Fibroblast of skin of left quadriceps (primary cell): ENCODE measurements at regions not wholly inside any gene's neighbourhood (a gene's known extent, or its start where the extent isn't known, plus 50 kb on each side); places are given as distances from the start of the nearest gene placed in this dataset.

Experiments
- DNase-seq, 2 experiments: peaks; one replicate each; pipeline ENCODE4 v3.0.0-alpha.2; 2013; ENCODE audit warnings: low read depth in 2 of 2

DNA sequence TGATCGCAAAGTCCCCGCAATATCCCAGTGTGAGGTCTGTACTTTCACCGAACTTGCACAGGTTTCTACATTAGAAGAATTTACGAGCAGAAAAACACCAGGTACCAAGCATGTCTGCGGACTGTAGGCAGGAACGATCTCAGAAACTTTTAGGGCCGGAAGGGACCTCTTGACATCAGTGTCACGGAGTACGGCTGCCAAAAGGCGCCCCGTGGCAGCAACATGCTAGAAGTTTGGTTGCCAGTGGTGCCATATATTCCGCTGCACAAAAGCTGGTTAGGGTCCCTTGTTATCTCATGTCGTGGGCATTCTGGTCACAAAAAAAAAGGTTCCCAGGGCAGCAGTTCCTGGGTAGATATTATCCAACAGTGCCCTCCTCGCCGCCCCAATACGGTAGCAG lies 61.0 kb upstream of the DCAF8L1 start:
- no peak for DNase-seq

DNA sequence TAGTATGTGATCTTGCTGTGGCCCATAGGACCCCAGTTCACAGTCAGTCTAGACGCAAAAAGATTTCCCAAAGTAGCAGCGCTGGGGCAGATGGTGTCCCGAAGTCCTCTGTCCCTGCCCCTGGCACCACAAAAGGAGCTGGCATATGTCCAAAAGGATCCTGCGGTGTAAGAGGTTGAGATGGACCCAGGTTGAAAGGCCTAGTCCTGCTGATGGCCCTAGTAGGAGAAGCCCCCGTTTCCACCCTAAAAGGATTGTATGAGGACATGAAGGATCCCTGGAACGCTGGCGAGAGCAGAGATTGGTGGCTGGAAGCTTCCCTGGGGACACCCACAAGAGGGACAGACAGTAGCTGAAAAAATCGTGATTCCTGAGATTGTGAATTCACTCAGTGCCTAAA lies 58.0 kb upstream of the DCAF8L1 start:
- no peak for DNase-seq
